Activated CD4-positive, alpha-beta T cell treated with anti-CD3 and anti-CD28 coated beads for 36 hours (primary cell): ENCODE measurements at regions not wholly inside any gene's neighbourhood (a gene's known extent, or its start where the extent isn't known, plus 50 kb on each side); places are given as distances from the start of the nearest gene placed in this dataset.
A peak's percentile ranks its signal among the peaks of the same experiment; 100 is the strongest.

Experiments
- ATAC-seq: fragments of 200-7000 bp; cut with Tn5 transposase; one replicate; pipeline ENCODE4 v1.10.0; 2021; ENCODE audit warnings: mild to moderate bottlenecking, moderate library complexity
- CTCF ChIA-PET: fragments of 350-600 bp; sonication (Branson Sonifier 250); formaldehyde crosslinking; loops from one replicate; lab custom pipeline; 2021; ENCODE audit warnings: antibody characterized with exemption; lab: Charles Lee
- POLR2A ChIA-PET: fragments of 350-600 bp; sonication (Branson Sonifier 250); formaldehyde crosslinking; loops from one replicate; lab custom pipeline; 2021; ENCODE audit warnings: antibody characterized with exemption, inconsistent platforms; lab: Charles Lee
- DNase-seq: peaks from one replicate; pipeline ENCODE4 v3.0.0-alpha.2; 2020
- H3K27ac Mint-ChIP-seq: one replicate; pipeline ENCODE4 v1.8.0; 2021; ENCODE audit warnings: mixed read lengths
- H3K27me3 Mint-ChIP-seq: one replicate; pipeline ENCODE4 v1.8.0; 2021; ENCODE audit warnings: mixed read lengths
- H3K36me3 Mint-ChIP-seq: one replicate; pipeline ENCODE4 v1.8.0; 2021; ENCODE audit warnings: low read depth, mixed read lengths
- H3K4me1 Mint-ChIP-seq: one replicate; pipeline ENCODE4 v1.8.0; 2021; ENCODE audit warnings: mixed read lengths
- H3K4me3 Mint-ChIP-seq: one replicate; pipeline ENCODE4 v1.8.0; 2021; ENCODE audit warnings: mild to moderate bottlenecking, moderate library complexity, mixed read lengths
- H3K9me3 Mint-ChIP-seq: one replicate; pipeline ENCODE4 v1.8.0; 2021; ENCODE audit warnings: low read depth, mixed read lengths
- intact Hi-C, 2 experiments: fragments of 100-400 bp; cut with DNase I in 1 of 2; cut with micrococcal nuclease in 1 of 2; formaldehyde crosslinking; loops; one replicate each; pipeline versions ENCODE4 v1.14.2 to v1.15.1; 2022 to 2024; cut with DNase I, micrococcal nuclease

- Mint-ChIP-seq H3K27ac (no peak overlapping the region), H3K4me1 (no peaks in the 10 kb centered on the region), H3K27me3 (no peaks in the 10 kb centered on the region), H3K4me3 (no peak overlapping the region), H3K9me3 (no peaks in the 10 kb centered on the region), H3K36me3 (no peaks in the 10 kb centered on the region)
- ATAC-seq (no peak), DNase-seq (no peak)
- ChIA-PET CTCF (interaction anchor here (0.6 to 1.1 kb wide), 5 partner anchors 9 to 697 kb away, joined by 3 to 4 read pairs (median 3); no protein-coding TSS in a partner anchor), POLR2A (no interaction called here)
- intact Hi-C loops: no loop called here
Measured at GRCh38 chr1:222257027-222257426, 290.9 kb downstream of the HHIPL2 start.

- CTCF ChIA-PET: interaction anchor here (0.7 to 0.8 kb wide), 2 partner anchors 26 to 1373 kb away, joined by 3 to 4 read pairs; no protein-coding TSS in a partner anchor
- peaks cover 3% of the 10 kb centered on the region for H3K9me3 Mint-ChIP-seq
- ATAC-seq (no peak), DNase-seq (no peak)
- no peaks in the 10 kb centered on the region for H3K4me1 Mint-ChIP-seq
- no peaks in the 10 kb centered on the region for H3K27me3 Mint-ChIP-seq
- no peaks in the 10 kb centered on the region for H3K36me3 Mint-ChIP-seq
- POLR2A ChIA-PET: no interaction called here
- H3K27ac Mint-ChIP-seq: no peak overlapping the region
- intact Hi-C loops: no loop called here
- no peak overlapping the region for H3K4me3 Mint-ChIP-seq
Measured at GRCh38 chr1:222256058-222256457, 291.8 kb downstream of the HHIPL2 start.

GRCh38 chr1:222252788-222253187 is 295.1 kb downstream of the HHIPL2 start:
- ATAC-seq: no peak

GRCh38 chr1:222251847-222252246 is 296.1 kb downstream of the HHIPL2 start:
- ChIA-PET CTCF (interaction anchor here (1.3 to 2.3 kb wide), 2 partner anchors 9 to 204 kb away, joined by 4 to 5 read pairs; no protein-coding TSS in a partner anchor), POLR2A (no interaction called here)
- no peaks in the 10 kb centered on the region for H3K27me3 Mint-ChIP-seq
- no peak for DNase-seq
- H3K36me3 Mint-ChIP-seq: no peaks in the 10 kb centered on the region
- H3K9me3 Mint-ChIP-seq: peaks cover 3% of the 10 kb centered on the region
- intact Hi-C loops: no loop called here
- H3K27ac Mint-ChIP-seq: no peak overlapping the region
- ATAC-seq: peak; percentile 72
- H3K4me3 Mint-ChIP-seq: no peak overlapping the region
- no peaks in the 10 kb centered on the region for H3K4me1 Mint-ChIP-seq

More at GRCh38 chr1:222252788-222253187, 295.1 kb downstream of the HHIPL2 start:
- Mint-ChIP-seq H3K27ac (no peak overlapping the region), H3K4me3 (no peak overlapping the region), H3K9me3 (peaks cover 3% of the 10 kb centered on the region), H3K27me3 (no peaks in the 10 kb centered on the region), H3K4me1 (no peaks in the 10 kb centered on the region), H3K36me3 (no peaks in the 10 kb centered on the region)
- DNase-seq: no peak
- ChIA-PET CTCF (no interaction called here), POLR2A (no interaction called here)
- intact Hi-C loops: no loop called here

GRCh38 chr1:222250376-222250775 is 297.5 kb downstream of the HHIPL2 start:
- ChIA-PET CTCF (interaction anchor here (2.3 kb wide), 1 partner anchor 205 kb away, joined by 5 read pairs; no protein-coding TSS in a partner anchor), POLR2A (no interaction called here)
- ATAC-seq (no peak), DNase-seq (no peak)
- H3K4me1 Mint-ChIP-seq: no peaks in the 10 kb centered on the region
- H3K36me3 Mint-ChIP-seq: no peaks in the 10 kb centered on the region
- no peak overlapping the region for H3K4me3 Mint-ChIP-seq
- intact Hi-C loops: no loop called here
- no peak overlapping the region for H3K27ac Mint-ChIP-seq
- peaks cover 3% of the 10 kb centered on the region for H3K9me3 Mint-ChIP-seq
- no peaks in the 10 kb centered on the region for H3K27me3 Mint-ChIP-seq

- ATAC-seq: no peak
- H3K4me1 Mint-ChIP-seq: no peaks in the 10 kb centered on the region
- no peaks in the 10 kb centered on the region for H3K36me3 Mint-ChIP-seq
- intact Hi-C loops: no loop called here
- no peaks in the 10 kb centered on the region for H3K27me3 Mint-ChIP-seq
- ChIA-PET POLR2A (no interaction called here), CTCF (no interaction called here)
- DNase-seq: no peak
- no peak overlapping the region for H3K27ac Mint-ChIP-seq
- no peak overlapping the region for H3K4me3 Mint-ChIP-seq
- H3K9me3 Mint-ChIP-seq: peaks cover 3% of the 10 kb centered on the region
Measured at GRCh38 chr1:222247811-222248310, 300.0 kb downstream of the HHIPL2 start.

- no peak for DNase-seq
- H3K9me3 Mint-ChIP-seq: peaks cover 3% of the 10 kb centered on the region
- intact Hi-C loops: no loop called here
- ChIA-PET CTCF (no interaction called here), POLR2A (no interaction called here)
- no peaks in the 10 kb centered on the region for H3K36me3 Mint-ChIP-seq
- H3K27me3 Mint-ChIP-seq: no peaks in the 10 kb centered on the region
- H3K4me3 Mint-ChIP-seq: no peak overlapping the region
- no peak for ATAC-seq
- no peak overlapping the region for H3K27ac Mint-ChIP-seq
- H3K4me1 Mint-ChIP-seq: no peaks in the 10 kb centered on the region
Measured at GRCh38 chr1:222247081-222247480, 300.8 kb downstream of the HHIPL2 start.

GRCh38 chr1:222243902-222244301 is 304.0 kb downstream of the HHIPL2 start:
- POLR2A ChIA-PET: no interaction called here
- intact Hi-C loops: no loop called here

GRCh38 chr1:222242492-222242891 is 305.4 kb downstream of the HHIPL2 start:
- ATAC-seq: no peak
- ChIA-PET POLR2A (no interaction called here), CTCF (interaction anchor here (1.3 to 1.4 kb wide), 2 partner anchors 9 to 15 kb away, joined by 4 read pairs; no protein-coding TSS in a partner anchor)
- no peak overlapping the region for H3K4me3 Mint-ChIP-seq
- no peak for DNase-seq
- intact Hi-C loops: no loop called here
- no peaks in the 10 kb centered on the region for H3K36me3 Mint-ChIP-seq
- H3K27ac Mint-ChIP-seq: no peak overlapping the region
- H3K4me1 Mint-ChIP-seq: no peaks in the 10 kb centered on the region
- no peaks in the 10 kb centered on the region for H3K9me3 Mint-ChIP-seq
- no peaks in the 10 kb centered on the region for H3K27me3 Mint-ChIP-seq

More at GRCh38 chr1:222243902-222244301, 304.0 kb downstream of the HHIPL2 start:
- peak; percentile 13 for DNase-seq
- no peak for ATAC-seq
- no peaks in the 10 kb centered on the region for H3K36me3 Mint-ChIP-seq
- no peak overlapping the region for H3K27ac Mint-ChIP-seq
- no peaks in the 10 kb centered on the region for H3K27me3 Mint-ChIP-seq
- no peak overlapping the region for H3K4me3 Mint-ChIP-seq
- no peaks in the 10 kb centered on the region for H3K4me1 Mint-ChIP-seq
- H3K9me3 Mint-ChIP-seq: no peaks in the 10 kb centered on the region
- CTCF ChIA-PET: no interaction called here

- Mint-ChIP-seq H3K36me3 (no peaks in the 10 kb centered on the region), H3K4me1 (no peaks in the 10 kb centered on the region), H3K9me3 (no peaks in the 10 kb centered on the region), H3K4me3 (no peak overlapping the region), H3K27me3 (no peaks in the 10 kb centered on the region), H3K27ac (no peak overlapping the region)
- ChIA-PET POLR2A (no interaction called here), CTCF (no interaction called here)
- DNase-seq: no peak
- ATAC-seq: no peak
- intact Hi-C loops: no loop called here
Measured at GRCh38 chr1:222241410-222241809, 306.5 kb downstream of the HHIPL2 start.

- H3K27me3 Mint-ChIP-seq: no peaks in the 10 kb centered on the region
- no peak for DNase-seq
- CTCF ChIA-PET: interaction anchor here (0.9 to 1.4 kb wide), 2 partner anchors 9 to 215 kb away, joined by 3 read pairs; no protein-coding TSS in a partner anchor
- H3K4me1 Mint-ChIP-seq: no peaks in the 10 kb centered on the region
- no peak for ATAC-seq
- no peaks in the 10 kb centered on the region for H3K36me3 Mint-ChIP-seq
- no peak overlapping the region for H3K27ac Mint-ChIP-seq
- intact Hi-C loops: no loop called here
- no peak overlapping the region for H3K4me3 Mint-ChIP-seq
- POLR2A ChIA-PET: no interaction called here
- H3K9me3 Mint-ChIP-seq: no peaks in the 10 kb centered on the region
Measured at GRCh38 chr1:222240536-222241181, 307.2 kb downstream of the HHIPL2 start.

- Mint-ChIP-seq H3K9me3 (no peaks in the 10 kb centered on the region), H3K4me3 (no peak overlapping the region), H3K27me3 (no peaks in the 10 kb centered on the region), H3K4me1 (no peaks in the 10 kb centered on the region), H3K27ac (no peak overlapping the region), H3K36me3 (no peaks in the 10 kb centered on the region)
- POLR2A ChIA-PET: no interaction called here
- DNase-seq (no peak), ATAC-seq (no peak)
- intact Hi-C loops: no loop called here
- CTCF ChIA-PET: no interaction called here
Measured at GRCh38 chr1:222239130-222239529, 308.8 kb downstream of the HHIPL2 start.
